CD14-positive monocyte (primary cell): ENCODE measurements at regions not wholly inside any gene's neighbourhood (a gene's known extent, or its start where the extent isn't known, plus 50 kb on each side); places are given as distances from the start of the nearest gene placed in this dataset.

Experiments
- DNase-seq, 3 donors: peaks; one replicate each; pipeline ENCODE4 v3.0.0-alpha.2; 2011 to 2022
- H2AFZ ChIP-seq: 2 replicates; pipeline ENCODE4 v1.6.0; 2012; ENCODE audit warnings: mild to moderate bottlenecking, low read depth, low read length, inconsistent platforms; ENCODE audit not compliant: insufficient read depth, poor library complexity, severe bottlenecking
- H3K27ac ChIP-seq, 2 donors: 1 replicate in 1 of 2; 2 replicates in 1 of 2; pipeline ENCODE4 v1.5.1; 2012 to 2013; ENCODE audit warnings: low read length in 2 of 2, control low read depth in 1 of 2, inconsistent platforms in 1 of 2, low read depth in 1 of 2, mild to moderate bottlenecking in 1 of 2
- H3K27me3 ChIP-seq, 2 donors: one replicate each; pipeline versions ENCODE4 v1.6.0 to v1.6.1; 2011 to 2013; ENCODE audit warnings: low read length in 2 of 2; ENCODE audit not compliant: control insufficient read depth in 2 of 2, insufficient read depth in 2 of 2
- H3K36me3 ChIP-seq, 2 donors: replicated peaks in 1 of 2; 1 replicate in 1 of 2; 2 replicates in 1 of 2; pipeline versions ENCODE4 v1.5.1 to v1.6.1; 2012 to 2013; ENCODE audit warnings: low read length in 2 of 2, control low read depth in 1 of 2, inconsistent platforms in 1 of 2, mild to moderate bottlenecking in 1 of 2; ENCODE audit not compliant: insufficient read depth in 2 of 2, control insufficient read depth in 1 of 2
- H3K4me1 ChIP-seq, 2 donors: 1 replicate in 1 of 2; 2 replicates in 1 of 2; pipeline versions ENCODE4 v1.5.1 to v1.6.1; 2012 to 2013; ENCODE audit warnings: low read length in 2 of 2, control low read depth in 1 of 2, inconsistent platforms in 1 of 2, mild to moderate bottlenecking in 1 of 2, moderate library complexity in 1 of 2; ENCODE audit not compliant: insufficient read depth in 2 of 2, control insufficient read depth in 1 of 2
- H3K4me2 ChIP-seq: replicated peaks from 2 replicates; pipeline ENCODE3; 2012; ENCODE audit warnings: low read length, moderate library complexity, mild to moderate bottlenecking; ENCODE audit not compliant: poor library complexity, severe bottlenecking; ENCODE audit errors: extremely low read depth
- H3K4me3 ChIP-seq, 3 experiments: fragments of 200-600 bp in 1 of 3; sonication (generic) in 1 of 3; replicated peaks in 1 of 3; 1 replicate in 2 of 3; 2 replicates in 1 of 3; pipeline ENCODE4 v1.5.1; 2011 to 2013; ENCODE audit warnings: low read length in 3 of 3, mild to moderate bottlenecking in 3 of 3, control low read depth in 2 of 3, low read depth in 2 of 3, inconsistent platforms in 1 of 3, moderate library complexity in 1 of 3
- H3K79me2 ChIP-seq: 2 replicates; pipeline ENCODE4 v1.6.0; 2012; ENCODE audit warnings: mild to moderate bottlenecking, control low read depth, inconsistent platforms, low read length, moderate library complexity; ENCODE audit not compliant: insufficient read depth
- H3K9ac ChIP-seq: 2 replicates; pipeline ENCODE4 v1.6.0; 2017; ENCODE audit warnings: low read length, mild to moderate bottlenecking; ENCODE audit not compliant: insufficient read depth, poor library complexity, severe bottlenecking
- H3K9me3 ChIP-seq, 2 donors: replicated peaks in 1 of 2; 1 replicate in 1 of 2; 2 replicates in 1 of 2; pipeline versions ENCODE4 v1.5.1 to v1.6.1; 2012 to 2013; ENCODE audit warnings: low read length in 2 of 2, control low read depth in 1 of 2; ENCODE audit not compliant: control insufficient read depth in 1 of 2, insufficient read depth in 1 of 2
- H4K20me1 ChIP-seq: 2 replicates; pipeline ENCODE4 v1.6.0; 2012; ENCODE audit warnings: mild to moderate bottlenecking, low read length, control low read depth, moderate library complexity; ENCODE audit not compliant: insufficient read depth
- H3K27ac Mint-ChIP-seq, 7 donors: one replicate each; pipeline ENCODE4 v1.8.0; 2020; ENCODE audit warnings: mild to moderate bottlenecking in 7 of 7, mixed read lengths in 7 of 7, moderate library complexity in 6 of 7, inconsistent platforms in 2 of 7
- H3K27me3 Mint-ChIP-seq, 3 donors: one replicate each; pipeline ENCODE4 v1.8.0; 2021 to 2022; ENCODE audit warnings: low read depth in 3 of 3, mild to moderate bottlenecking in 3 of 3, mixed read lengths in 3 of 3, moderate library complexity in 3 of 3, inconsistent platforms in 1 of 3
- H3K36me3 Mint-ChIP-seq, 2 donors: one replicate each; pipeline ENCODE4 v1.8.0; 2020; ENCODE audit warnings: mixed read lengths in 2 of 2, inconsistent platforms in 1 of 2, mild to moderate bottlenecking in 1 of 2
- H3K4me1 Mint-ChIP-seq: one replicate; pipeline ENCODE4 v1.8.0; 2020; ENCODE audit warnings: mild to moderate bottlenecking, mixed read lengths
- H3K4me3 Mint-ChIP-seq, 2 donors: one replicate each; pipeline ENCODE4 v1.8.0; 2020; ENCODE audit warnings: mild to moderate bottlenecking in 2 of 2, mixed read lengths in 2 of 2, moderate library complexity in 1 of 2
- H3K9me3 Mint-ChIP-seq, 7 donors: one replicate each; pipeline ENCODE4 v1.8.0; 2020 to 2022; ENCODE audit warnings: mixed read lengths in 7 of 7, mild to moderate bottlenecking in 6 of 7, moderate library complexity in 6 of 7, inconsistent platforms in 2 of 7
- WGBS: methylation state at CpG from one replicate; pipeline ENCODE4 v1.1.5; 2013; ENCODE audit warnings: missing lambda C conversion rate; ENCODE audit not compliant: insufficient coverage; 5-methylcytosine and 5-hydroxymethylcytosine counted together
- intact Hi-C, 2 donors: fragments of 100-400 bp; cut with micrococcal nuclease; formaldehyde crosslinking; loops; one replicate each; pipeline versions ENCODE4 v1.15.0 to v1.15.1; 2023
- TF ChIP-seq, protein P1 (sequence below): fragments of 200-600 bp; IDR thresholded peaks from one replicate; pipeline ENCODE4 v1.8.0; 2022; ENCODE audit warnings: antibody characterized with exemption, mild to moderate bottlenecking

DNA sequence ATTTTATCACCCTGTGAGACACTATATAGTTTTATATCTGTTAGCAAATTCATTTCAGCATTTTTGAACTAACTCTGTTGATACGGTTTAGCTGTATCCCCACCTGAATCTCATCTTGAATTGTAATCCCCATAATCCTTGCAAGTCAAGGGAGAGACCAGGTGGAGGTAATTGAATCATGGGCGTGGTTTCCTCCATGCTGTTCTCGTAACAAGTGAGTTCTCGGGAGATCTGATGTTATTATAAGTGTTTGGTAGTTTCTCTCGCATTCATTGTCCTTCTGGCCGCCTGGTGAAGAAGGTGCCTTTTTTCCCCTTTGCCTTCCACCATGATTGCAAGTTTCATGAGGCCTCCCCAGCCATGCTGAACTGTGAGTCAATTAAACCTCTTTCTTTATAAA, 53.2 kb upstream of the TMC3 start:
- Mint-ChIP-seq H3K27me3 (peaks cover 0 to 2% (median 0%) of the 10 kb centered on the region in 3 donors), H3K27ac (no peak overlapping the region), H3K4me1 (no peaks in the 10 kb centered on the region), H3K36me3 (no peaks in the 10 kb centered on the region), H3K9me3 (peaks cover 0 to 6% (median 2%) of the 10 kb centered on the region in 7 donors), H3K4me3 (no peak overlapping the region)
- no CpG with 5 or more reads among the region's 6 CpGs for WGBS
- no peak overlapping the region for H3K9ac ChIP-seq
- no peaks in the 10 kb centered on the region for H3K4me1 ChIP-seq
- DNase-seq: no peak
- H3K27me3 ChIP-seq: no peaks in the 10 kb centered on the region
- no peaks in the 10 kb centered on the region for H3K79me2 ChIP-seq
- no peaks in the 10 kb centered on the region for H4K20me1 ChIP-seq
- H3K27ac ChIP-seq: no peak overlapping the region
- intact Hi-C loops: no loop called here
- TF ChIP-seq, protein P1, sequence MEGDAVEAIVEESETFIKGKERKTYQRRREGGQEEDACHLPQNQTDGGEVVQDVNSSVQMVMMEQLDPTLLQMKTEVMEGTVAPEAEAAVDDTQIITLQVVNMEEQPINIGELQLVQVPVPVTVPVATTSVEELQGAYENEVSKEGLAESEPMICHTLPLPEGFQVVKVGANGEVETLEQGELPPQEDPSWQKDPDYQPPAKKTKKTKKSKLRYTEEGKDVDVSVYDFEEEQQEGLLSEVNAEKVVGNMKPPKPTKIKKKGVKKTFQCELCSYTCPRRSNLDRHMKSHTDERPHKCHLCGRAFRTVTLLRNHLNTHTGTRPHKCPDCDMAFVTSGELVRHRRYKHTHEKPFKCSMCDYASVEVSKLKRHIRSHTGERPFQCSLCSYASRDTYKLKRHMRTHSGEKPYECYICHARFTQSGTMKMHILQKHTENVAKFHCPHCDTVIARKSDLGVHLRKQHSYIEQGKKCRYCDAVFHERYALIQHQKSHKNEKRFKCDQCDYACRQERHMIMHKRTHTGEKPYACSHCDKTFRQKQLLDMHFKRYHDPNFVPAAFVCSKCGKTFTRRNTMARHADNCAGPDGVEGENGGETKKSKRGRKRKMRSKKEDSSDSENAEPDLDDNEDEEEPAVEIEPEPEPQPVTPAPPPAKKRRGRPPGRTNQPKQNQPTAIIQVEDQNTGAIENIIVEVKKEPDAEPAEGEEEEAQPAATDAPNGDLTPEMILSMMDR: no peak
- no peaks in the 10 kb centered on the region for H3K9me3 ChIP-seq
- no peak overlapping the region for H3K4me3 ChIP-seq
- H2AFZ ChIP-seq: no peak overlapping the region
- no peaks in the 10 kb centered on the region for H3K36me3 ChIP-seq
- no peak overlapping the region for H3K4me2 ChIP-seq

DNA sequence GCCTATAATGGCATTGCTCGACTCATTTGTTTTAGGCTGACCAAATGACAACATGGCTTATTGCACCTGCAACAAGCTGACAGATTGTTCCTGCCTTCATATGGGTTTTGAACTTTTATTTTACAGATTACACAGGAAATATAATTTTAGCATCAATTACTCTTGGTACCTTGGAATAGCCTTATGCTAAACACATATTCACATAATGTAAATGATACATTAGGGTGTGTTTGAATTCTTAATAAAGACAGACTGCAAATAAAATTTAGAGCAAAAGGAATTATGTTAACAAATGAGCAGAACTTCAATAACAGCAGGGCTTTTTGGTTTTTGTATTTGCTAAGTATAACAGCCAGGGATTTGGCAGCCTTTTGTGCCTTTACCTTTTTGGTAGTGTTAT, 51.9 kb upstream of the TMC3 start:
- Histone ChIP-seq H2AFZ (no peak overlapping the region), H3K9me3 (no peaks in the 10 kb centered on the region), H3K36me3 (no peaks in the 10 kb centered on the region), H3K4me3 (no peak overlapping the region), H3K4me1 (no peaks in the 10 kb centered on the region), H3K9ac (no peak overlapping the region), H3K27ac (no peak overlapping the region), H3K79me2 (no peaks in the 10 kb centered on the region), H4K20me1 (no peaks in the 10 kb centered on the region), H3K27me3 (no peaks in the 10 kb centered on the region), H3K4me2 (no peak overlapping the region)
- no CpG with 5 or more reads among the region's 1 CpG for WGBS
- intact Hi-C loops: no loop called here
- Mint-ChIP-seq H3K4me1 (no peaks in the 10 kb centered on the region), H3K4me3 (no peak overlapping the region), H3K9me3 (peaks cover 0 to 3% (median 2%) of the 10 kb centered on the region in 7 donors), H3K27ac (no peak overlapping the region), H3K27me3 (peaks cover 0 to under 1% (median 0%) of the 10 kb centered on the region in 3 donors), H3K36me3 (no peaks in the 10 kb centered on the region)
- no peak for DNase-seq
- TF ChIP-seq, protein P1: no peak
